Dermis blood vessel endothelial cell (primary cell): ENCODE measurements at regions not wholly inside any gene's neighbourhood (a gene's known extent, or its start where the extent isn't known, plus 50 kb on each side); places are given as distances from the start of the nearest gene placed in this dataset.
"Not testable (repeated sequence)": the region's sequence is repeated elsewhere in the genome, so short reads cannot be mapped to it uniquely, and the experiment has no call there.

ENCODE experiments used
- DNase-seq: peaks from one replicate; pipeline ENCODE4 v3.0.0; 2010

DNA sequence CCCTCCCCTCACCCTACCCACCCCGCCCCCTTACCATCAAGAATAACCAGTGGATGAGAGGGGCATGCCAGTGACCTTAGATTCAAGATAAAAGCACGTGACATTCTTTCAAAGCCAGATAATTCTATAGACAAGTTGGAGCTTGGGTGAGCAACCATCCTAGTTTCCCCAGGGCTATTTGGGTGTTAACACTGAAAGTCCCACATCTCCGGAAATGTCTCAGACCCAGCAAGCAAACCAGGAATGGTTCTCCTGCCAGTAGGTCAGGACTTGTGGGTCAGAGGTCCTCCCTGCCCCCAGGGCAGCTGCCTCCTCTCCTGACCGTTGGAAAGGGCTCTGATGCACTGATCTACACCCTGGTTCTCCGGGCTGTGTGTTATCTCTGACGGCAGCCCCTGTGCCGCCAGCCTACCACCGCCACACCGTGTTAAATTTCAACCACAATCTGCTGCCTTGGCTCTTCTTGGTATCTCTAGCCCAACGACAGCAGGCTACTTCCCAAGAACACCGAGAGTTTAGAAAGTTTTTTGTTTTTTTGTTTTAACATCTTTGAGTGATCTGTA is 287.0 kb downstream of the BCL2L11 start:
- not testable (repeated sequence) for DNase-seq

DNA sequence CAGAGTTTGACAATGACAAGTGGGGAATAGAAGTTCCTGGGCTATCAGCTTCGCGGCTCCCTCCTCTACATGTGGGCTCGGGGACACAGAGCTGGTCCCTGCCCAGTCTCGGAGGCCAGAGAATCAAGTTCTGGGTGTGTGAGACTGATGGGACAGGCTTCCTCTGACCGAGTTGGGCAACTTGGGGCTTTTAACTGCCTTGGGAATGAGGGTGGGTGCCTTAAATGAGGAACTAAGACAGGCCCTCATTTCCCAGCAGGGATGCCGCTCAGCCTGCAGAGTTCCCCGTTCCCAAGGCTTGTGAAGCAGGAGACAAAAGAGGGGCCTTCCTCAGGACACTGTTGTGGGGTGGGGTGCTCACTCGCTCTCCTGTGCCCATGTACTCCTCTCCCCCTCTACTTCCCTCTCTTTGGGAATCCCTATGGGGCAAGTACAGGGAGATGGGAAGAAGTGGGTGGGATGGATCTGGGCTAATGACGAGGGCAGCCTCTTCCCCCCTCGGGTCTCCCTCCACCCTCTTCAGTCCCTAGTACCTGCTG is 290.2 kb downstream of the BCL2L11 start:
- DNase-seq = not testable (repeated sequence)

DNA sequence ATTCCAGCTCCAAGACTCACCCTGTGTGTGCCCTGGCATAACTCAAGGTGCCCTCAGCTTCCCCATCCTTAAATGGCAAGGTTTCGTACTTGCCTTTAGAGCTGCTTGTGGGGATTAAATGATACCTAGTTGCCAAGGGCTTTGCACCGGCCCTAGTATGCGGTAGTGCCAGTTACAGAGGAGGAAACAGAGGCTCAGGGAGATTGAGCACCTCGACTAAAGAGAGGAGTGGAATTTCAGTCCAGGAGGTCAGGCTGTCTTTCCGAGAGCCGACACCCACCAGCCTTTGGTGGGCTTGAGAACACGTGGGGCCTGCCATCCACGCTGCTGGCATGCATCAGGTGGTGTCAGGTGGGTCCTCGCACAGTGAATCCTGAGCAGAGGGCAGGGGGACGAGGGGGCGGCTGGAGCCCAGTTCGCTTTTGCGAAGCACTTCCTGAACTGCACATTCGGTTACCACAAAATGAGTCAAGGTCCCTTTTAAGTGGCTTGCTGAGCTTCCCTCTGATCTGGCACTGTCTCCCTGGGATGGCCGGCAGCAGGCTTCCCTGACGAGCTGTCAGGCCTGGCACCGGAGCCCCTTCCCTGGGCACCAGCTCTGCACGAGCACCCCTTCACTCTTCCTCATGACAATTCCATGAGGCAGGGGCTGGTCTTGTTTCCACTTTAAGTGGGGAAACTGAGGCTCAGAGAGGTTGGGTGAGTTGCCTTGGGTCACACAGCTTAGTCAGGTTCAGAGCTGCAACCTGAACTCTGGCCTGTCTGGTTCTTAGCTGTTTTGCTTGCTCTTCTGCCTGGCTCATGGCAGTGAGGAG is 291.4 kb downstream of the BCL2L11 start:
- DNase-seq = not testable (repeated sequence)

DNA sequence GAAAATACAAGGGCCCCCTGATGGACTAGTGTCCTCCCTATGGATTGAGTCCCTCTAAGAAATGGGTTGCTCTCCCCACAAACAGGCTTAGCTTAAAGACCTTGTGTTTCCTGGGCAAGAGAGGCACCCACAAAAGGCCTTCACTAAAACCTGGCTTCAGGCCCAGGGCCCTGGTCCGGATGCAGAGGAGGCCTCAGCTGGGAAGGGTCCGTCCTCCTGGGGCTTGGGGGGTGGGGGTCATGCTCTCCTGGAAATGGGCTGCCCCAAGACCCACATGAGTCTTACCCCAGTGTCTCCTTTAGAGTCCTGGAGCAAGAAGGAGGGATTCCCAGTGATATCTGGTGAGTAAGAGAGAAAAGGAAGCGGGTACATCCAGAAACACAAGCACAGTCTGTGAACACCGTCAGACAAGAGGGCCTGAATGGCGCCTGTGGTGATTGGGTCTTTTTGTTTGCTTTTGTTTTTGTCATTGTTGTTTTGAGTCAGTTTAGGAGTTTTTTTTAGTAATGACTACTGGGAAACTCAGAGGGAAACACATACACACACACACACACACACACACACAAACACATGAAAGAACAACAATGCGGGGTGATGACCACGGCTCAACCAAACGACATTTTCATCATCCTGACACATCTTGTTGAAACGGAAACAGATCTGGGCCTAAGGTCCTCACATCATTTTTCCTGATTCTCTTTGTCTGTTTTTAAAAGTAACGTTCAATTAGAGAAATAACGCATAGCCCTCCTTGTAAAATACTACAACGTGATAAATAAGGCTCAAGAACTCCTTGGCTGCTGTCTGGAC is 292.3 kb downstream of the BCL2L11 start:
- DNase-seq = peak; percentile 45

DNA sequence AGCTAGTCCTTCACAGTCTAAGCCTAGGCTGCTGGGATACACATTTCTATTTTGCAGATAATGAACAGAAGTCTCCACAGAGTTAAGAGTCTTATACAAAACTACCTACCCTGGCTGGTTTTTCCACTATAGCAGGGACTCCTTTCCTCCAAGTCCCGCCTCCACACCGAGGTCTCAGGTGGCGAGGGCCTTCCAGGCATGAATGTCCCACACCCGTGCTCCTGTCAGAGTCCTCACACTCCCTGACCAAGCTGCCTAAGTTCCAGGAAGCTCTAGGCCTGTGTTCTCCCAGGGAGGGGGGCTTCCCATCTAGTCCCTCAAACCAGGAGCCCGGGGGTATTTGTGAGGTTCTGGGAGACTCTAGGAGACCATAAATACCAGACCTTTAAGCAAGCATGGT is 293.2 kb downstream of the BCL2L11 start:
- not testable (repeated sequence) for DNase-seq

DNA sequence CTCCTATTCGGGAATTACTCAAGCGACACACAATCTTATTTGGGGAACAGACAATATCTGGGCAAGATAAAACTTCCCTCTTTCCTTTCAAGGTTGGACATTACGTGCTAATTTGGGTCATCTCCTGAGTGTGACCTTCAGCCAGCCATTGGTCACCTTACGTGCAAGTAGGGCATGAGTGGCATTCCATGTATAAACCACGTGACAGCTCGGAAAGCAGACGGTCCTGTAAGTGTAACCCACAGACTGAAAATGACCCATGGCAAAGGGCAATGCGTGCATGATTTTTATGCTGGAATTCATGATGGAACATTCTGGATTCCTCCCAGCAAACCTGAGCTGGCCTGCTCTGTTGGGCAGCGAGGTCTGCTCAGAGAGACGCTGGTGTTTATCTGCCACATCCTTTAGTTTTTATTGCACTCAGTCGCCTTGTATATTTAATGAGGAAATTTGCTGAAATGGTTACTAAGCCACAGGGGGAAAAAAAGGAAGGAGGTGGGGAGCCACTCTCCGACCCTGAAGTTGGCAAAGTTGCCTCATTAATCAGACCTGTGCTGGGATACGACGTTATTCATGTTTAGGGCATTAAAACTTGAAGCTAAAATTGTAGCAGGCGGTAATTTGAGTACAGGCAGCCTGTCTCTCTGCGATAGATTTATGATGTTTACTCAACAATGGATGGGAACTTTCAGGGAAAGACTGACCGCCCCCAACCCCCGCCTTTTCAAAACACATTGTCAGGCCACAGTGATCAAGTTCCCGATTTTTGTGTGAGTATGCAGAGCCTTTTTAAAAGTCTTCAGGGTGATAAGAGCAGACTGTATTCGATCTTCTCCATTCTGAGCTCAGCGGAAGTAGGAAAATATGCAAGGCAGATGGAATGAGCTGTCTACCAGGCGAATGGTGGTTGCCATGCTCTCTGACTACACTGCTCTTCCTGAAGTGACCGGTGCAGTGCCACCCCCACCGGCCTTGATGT is 295.3 kb downstream of the BCL2L11 start:
- peak; percentile 47 for DNase-seq

DNA sequence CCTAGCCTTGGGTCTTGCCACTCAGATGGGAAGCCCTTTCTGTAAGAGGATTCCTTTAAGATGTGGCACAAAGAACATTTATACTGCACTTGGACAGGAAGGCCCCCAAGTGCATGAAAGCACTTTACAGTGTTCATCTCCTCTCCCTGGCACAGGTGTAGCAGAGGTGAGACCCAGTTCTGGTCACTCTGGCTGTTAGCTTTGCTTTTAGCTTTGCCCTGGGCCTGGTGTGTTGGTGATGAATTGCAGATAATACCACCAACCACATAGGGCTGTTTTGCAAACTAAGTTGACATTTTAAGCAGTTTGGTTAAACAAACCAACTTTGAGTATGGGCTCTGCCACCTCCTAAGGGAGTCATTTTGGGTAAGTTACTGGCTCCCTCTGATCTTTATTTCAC is 296.3 kb downstream of the BCL2L11 start:
- DNase-seq = not testable (repeated sequence)

DNA sequence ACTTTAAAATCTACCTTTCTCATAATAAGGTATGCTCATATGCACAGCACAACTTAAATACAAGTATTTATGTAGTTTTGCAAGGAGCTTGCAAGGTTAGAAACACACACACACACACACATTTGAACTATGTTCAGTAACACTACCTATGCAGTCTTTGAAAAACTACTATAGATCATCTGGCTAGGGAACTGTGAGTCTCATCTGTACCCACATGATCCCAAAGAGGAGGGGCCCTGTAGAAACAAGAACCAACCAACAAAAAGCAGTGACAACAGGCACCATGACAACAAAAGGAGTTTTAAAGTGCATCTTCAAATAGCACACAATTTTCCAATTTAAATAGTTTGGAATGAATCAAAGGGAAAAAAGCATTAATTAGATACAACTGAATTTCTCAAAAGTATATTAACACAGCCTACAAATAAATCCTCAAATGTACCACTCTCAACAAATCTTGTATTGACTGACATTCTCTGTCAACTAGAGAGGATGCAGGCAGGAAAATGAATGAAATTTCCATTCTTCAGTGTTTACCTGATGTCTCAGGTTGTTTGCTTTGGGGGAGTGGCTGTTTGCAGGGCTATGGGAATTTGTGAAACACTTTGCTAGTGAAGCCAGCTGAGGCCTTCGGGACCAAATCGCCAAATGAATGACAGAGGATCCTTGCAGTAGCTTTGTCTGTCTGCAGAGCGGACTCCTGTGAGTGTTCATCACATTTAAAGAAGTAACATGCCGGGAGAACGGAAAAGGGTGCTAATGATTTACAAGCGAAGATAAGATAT is 297.6 kb downstream of the BCL2L11 start:
- DNase-seq = not testable (repeated sequence)

DNA sequence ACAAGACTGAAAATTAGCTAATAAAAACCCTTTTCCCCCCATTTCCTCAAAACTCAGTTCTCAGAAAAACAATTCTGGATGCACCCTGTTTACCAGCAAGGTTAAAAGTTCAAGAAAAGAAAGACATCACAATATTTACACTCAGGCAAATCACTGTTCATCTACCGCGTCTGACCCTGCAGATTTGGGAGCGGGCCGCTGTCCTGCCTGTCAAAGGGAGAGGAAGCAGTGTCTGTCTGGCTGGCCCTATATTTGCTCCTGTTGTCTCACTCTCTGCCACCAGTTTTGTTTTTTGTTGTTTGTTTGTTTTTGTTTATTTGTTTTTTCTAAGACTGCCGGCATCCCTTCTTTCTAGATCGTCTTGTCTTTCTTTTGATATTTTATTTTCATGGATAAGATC is 299.4 kb downstream of the BCL2L11 start:
- not testable (repeated sequence) for DNase-seq

DNA sequence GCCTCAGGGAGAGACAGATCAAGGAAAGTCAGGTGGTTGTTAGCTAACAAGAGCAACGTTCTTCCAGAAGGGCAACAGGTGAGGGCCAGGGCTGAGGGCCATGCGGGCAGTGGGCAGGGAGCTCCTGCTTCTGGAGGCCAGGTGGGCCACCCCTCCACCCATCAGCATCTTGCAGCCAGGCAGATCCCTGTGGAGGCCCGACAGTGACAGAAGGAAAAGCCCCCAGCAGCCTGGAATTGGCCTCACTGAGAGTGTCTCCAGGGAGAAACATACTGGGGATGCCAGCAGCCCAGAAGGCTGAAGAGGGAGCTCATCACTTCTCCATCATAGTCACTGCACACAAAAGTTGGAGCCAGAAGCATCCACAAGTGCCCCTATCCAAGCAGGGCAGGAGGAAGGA is 300.1 kb downstream of the BCL2L11 start:
- not testable (repeated sequence) for DNase-seq

DNA sequence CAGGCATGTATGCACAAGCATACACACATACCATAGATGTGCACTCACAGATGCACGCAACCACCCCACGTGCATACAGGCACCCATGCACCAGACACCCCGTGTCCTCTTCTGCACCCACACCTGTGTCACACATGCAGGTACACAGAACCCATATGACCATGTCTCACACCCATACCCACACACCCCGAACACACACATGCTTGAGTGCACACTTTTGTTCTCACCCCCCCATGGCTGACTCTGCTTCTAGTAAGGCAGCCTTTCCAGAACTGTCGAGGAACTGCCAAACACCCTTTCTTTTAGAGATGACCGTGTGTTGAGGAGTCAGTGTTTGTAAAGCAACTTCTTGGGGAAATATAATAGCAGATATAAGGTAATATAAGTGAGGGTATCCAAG is 301.2 kb downstream of the BCL2L11 start:
- DNase-seq = not testable (repeated sequence)

DNA sequence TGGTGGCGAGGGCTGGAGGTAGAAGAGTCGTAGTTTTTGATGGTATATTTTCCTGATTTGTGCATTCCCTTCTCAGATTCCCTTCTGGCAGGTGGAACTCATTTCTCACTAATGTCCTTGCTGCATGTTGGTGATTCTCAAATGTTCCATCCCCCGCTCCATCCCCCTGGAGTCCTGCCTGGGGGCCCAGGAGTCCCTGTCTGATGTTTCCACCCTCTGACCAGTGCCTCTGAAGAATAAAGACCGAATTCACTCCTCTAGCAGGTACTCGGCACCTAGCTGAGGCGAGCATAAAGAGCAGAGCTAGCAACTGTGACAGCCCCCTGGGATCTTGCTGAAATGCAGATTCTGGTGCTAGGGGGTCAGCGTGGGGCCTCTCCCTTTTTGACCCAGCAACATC is 301.8 kb downstream of the BCL2L11 start:
- DNase-seq = not testable (repeated sequence)

DNA sequence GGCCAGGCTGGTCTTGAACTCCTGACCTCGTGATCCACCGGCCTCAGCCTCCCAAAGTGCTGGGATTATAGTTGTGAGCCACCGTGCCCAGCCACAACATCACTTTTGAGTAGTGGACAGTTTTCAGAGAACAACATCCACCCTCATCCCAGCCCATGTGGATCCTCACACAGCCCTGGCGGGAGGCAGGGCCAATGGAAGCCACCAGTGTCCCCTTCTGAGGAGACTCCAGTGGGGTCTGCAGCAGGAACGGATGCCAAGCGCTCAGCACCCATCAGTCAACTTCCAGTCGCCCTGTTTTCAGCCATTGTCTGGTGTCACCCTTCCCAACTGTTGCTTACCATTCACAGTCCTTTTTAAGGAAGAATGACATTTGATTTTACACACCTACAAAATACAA is 302.5 kb downstream of the BCL2L11 start:
- DNase-seq = not testable (repeated sequence)

DNA sequence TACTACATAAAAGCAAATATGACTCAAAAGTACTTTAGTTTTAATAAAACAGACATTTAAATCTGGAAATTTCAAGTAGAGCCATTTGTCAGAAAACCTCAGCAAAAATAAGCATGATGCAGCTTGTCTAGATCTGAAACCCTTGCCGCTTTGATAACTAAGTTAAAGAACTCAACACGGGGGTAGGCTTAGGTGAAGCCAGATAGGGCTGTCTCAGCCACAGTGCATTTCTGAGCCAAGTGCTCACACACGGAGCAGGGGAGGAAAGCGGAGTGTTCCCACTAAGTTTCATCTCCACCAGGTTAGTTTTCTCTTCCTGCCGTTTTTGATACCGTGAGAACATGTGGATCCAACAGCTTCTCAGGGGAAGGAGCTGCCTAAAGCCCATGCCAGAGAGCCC is 303.5 kb downstream of the BCL2L11 start:
- not testable (repeated sequence) for DNase-seq

DNA sequence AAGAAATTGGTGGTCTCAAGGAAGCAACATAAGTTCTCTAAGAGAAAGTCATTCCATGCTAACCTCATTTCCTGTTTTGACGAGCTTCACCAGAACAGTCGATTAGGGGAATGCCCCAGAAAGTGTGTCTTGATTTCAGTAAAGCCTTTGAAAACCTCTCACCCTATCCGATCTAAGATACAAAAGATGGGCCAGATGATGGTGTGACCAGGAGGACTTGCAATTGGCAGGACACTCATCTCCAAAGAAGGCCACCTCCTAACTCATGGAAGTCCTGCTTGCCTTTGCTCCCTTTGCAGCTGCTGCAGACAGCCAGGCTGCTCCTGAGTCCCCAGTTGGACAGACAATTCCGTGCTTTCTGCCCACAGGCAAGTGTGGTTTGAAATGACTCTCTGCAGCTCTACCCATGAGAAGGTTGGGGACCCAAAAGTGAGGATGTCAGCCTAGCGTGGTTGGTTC is 304.2 kb downstream of the BCL2L11 start:
- not testable (repeated sequence) for DNase-seq

DNA sequence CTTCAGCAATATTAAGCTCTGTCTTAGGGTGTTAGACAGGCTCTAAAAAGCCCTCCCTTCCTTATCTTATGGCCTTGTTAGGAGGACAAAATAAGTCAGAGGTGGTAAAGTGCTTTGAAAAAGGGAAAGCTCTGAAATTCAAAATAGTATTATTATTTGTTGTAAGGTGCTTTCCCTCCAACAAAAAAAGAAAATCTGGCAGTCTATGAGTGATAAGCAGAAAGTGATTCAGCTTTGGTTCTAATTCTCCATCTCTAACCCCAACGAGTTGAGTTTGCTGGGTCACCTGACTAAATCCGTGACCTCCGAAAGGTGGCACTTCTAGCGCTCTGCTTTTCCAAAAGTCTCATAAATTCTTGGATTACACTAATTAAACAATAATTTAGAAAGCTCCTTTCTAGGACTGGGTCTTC is 305.1 kb downstream of the BCL2L11 start:
- DNase-seq = not testable (repeated sequence)

DNA sequence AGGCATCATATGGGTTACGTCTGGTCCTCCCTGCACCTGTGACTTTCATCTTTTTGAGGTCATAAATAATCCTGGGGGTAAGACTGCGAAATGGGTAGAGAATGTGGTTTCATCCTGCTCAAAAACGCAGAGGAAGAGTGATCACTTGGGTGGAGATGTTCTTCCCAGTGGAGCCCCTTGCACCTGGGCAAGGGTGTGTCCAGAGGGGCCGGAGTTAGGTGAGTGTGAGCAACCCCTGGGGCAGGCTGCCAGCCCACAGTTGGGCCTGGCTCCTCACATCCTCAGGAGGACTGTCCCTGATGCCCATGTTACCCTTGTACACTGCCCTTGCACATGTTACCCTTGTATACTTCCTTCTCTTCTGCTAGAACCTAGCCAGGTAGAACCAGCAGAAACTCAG is 306.6 kb downstream of the BCL2L11 start:
- DNase-seq = not testable (repeated sequence)

DNA sequence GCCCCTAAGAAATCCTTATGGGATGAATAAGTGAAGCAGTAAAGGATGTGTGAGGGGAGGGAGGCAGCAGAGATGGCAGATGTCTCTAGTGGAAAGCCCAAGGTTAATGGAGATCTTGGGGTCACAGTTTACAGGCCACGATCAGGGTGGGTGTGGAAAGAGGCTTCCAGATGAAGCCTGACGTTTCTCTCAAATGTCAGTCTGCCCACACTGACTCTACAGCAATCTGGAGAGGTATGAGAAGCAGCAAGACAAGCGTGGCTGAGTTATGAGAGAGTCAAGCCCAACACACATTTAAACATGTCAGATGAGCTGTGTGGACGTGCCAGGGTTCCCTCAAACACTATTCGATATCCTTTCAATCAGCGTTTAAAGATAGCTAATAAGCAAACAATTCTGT is 308.2 kb downstream of the BCL2L11 start:
- not testable (repeated sequence) for DNase-seq

DNA sequence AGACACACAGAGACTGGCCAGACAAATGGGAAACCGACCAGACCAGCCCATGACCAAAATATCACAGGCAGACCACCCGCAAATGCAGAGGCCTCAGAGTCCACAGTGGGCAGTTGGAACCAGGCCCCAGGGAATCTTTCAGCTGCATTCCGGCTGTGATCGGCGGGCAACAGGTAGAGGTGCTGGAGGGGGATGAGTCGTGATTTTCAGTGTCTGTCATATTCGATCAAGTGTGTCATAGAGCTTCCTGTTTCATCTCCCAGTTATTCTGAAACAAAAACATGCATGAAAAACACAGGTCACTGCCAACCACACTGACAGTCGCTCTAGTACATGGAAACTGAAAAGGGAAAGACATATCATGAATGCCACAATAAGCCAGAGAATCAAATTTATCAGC is 308.6 kb downstream of the BCL2L11 start:
- not testable (repeated sequence) for DNase-seq

DNA sequence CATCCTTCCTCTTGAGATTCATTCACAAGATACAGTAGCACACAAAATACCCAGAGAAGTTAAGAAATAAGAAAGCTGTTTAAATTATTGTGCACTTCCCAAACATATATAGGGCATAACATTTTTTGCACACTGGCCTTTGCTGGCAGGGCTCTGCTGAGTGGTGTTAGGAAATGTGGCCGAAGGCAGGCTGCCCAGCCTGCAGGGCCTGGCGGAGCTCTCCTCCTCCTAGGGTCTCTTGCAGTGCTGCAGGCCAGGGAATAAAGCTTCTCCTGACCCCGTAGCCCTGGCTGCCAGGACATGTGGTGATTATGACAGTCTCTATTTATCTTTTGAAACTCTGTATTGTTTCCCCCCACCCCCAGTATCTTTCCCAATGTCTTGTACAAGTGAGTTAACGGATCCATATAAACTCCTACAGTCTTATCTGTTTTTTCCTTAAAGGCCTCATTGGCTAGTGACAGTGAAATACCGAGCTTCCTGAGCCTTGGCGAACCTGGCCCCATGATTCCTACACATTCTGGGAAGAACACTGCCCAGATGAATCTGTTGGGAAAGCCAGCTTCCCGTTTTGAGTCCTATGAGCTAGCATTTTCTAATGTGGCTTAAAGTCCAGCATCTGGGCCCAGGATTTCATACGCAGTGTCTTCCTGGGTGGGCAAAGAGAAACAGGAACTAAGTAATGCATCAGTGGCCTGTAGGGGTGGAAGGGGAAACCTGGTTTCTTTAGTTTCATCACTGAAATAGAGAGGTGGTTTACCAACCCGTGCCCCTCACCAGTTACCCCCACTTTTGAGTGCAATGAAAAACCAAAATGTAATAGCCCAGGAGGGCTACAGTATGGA is 310.3 kb downstream of the BCL2L11 start:
- DNase-seq = not testable (repeated sequence)
